ENCODE measurements at regions not wholly inside any gene's neighbourhood (a gene's known extent, or its start where the extent isn't known, plus 50 kb on each side); places are given as distances from the start of the nearest gene placed in this dataset.

DNA sequence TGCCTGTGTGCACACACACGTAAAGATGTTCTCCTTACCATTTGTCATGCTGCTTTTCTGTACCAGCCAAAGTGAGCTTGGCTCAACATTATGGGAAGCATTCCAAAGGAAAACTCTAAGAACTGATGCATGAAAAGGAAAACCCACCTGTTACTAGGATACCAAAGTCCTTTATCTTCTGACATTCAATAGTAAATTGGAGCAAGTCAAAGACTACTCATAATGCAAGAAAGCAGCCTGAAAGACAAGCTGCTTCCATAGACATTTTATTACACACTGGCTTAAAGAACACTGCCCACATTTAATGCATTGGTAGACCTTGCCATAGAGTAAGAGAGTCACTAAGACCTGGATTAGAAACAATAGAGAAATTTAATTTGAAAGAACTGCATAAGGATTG lies 159.0 kb downstream of the LRIG3 start:
- Histone ChIP-seq H3K4me3 (no peak overlapping the region), H3K9me3 (no peaks in the 10 kb centered on the region), H3K36me3 (no peaks in the 10 kb centered on the region), H3K27ac (no peak overlapping the region), H3K27me3 (no peaks in the 10 kb centered on the region), H3K4me1 (peaks cover 0 to 33% (median 0%) of the 10 kb centered on the region in 3 donors)
- no peak for TF ChIP-seq POLR2A (IDR thresholded peaks at IDR 0.05)
- TF ChIP-seq, protein P1, sequence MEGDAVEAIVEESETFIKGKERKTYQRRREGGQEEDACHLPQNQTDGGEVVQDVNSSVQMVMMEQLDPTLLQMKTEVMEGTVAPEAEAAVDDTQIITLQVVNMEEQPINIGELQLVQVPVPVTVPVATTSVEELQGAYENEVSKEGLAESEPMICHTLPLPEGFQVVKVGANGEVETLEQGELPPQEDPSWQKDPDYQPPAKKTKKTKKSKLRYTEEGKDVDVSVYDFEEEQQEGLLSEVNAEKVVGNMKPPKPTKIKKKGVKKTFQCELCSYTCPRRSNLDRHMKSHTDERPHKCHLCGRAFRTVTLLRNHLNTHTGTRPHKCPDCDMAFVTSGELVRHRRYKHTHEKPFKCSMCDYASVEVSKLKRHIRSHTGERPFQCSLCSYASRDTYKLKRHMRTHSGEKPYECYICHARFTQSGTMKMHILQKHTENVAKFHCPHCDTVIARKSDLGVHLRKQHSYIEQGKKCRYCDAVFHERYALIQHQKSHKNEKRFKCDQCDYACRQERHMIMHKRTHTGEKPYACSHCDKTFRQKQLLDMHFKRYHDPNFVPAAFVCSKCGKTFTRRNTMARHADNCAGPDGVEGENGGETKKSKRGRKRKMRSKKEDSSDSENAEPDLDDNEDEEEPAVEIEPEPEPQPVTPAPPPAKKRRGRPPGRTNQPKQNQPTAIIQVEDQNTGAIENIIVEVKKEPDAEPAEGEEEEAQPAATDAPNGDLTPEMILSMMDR (IDR thresholded peaks at IDR 0.05), result no peak
- no peak for DNase-seq
- intact Hi-C loops (cut with DNase I), result no loop called here
- 23 to 31% methylated on average over 1 of the region's 1 CpG for WGBS, 2 donors

DNA sequence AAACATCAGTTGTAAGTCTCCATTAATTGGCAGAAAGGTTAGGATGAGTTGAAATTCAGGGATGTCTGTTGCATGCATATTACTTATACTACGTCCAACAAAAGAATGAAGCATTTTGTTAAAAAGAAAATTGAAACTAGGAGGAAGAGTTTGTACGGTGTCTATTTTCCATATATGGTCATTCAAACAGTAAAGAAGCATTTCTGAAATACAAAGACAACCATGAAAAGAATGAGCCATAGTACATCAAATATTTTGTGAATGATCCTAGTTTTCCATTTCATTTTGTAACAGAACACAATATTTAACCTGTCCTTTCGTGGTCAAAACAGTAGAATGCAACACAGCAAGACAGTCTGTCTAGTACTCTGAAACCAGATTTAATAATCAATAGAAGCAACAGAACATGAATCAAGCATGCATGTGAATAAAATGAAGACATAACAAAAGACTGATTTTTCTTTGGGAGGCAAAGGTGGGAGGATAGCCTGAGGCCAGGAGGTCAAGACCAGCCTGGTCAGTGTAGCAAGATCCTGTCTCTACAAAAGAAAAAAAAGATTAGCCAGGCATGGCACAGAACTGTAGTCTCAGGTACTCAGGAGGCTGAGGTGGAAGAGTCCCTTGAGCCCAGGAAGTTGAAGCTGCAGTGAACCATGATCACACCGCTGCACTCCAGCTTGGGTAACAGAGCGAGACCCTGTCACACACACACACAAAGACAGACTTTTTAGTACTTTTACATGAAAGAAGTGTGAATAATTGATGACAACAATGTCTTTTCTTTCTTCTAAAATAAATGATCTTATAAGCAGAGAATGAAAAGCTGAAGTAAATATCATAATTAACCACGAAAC lies 156.0 kb downstream of the LRIG3 start:
- H3K27ac ChIP-seq, result no peak overlapping the region
- intact Hi-C loops (cut with DNase I), result no loop called here
- TF ChIP-seq, protein P1 (IDR thresholded peaks at IDR 0.05), result no peak
- TF ChIP-seq POLR2A (IDR thresholded peaks at IDR 0.05), result no peak
- no peaks in the 10 kb centered on the region for H3K36me3 ChIP-seq
- 46 to 49% methylated on average over 6 of the region's 6 CpGs for WGBS, 2 donors
- H3K27me3 ChIP-seq, result no peaks in the 10 kb centered on the region
- peaks cover 0 to 23% (median 0%) of the 10 kb centered on the region in 3 donors for H3K4me1 ChIP-seq
- no peaks in the 10 kb centered on the region for H3K9me3 ChIP-seq
- no peak overlapping the region for H3K4me3 ChIP-seq
- DNase-seq, result no peak

DNA sequence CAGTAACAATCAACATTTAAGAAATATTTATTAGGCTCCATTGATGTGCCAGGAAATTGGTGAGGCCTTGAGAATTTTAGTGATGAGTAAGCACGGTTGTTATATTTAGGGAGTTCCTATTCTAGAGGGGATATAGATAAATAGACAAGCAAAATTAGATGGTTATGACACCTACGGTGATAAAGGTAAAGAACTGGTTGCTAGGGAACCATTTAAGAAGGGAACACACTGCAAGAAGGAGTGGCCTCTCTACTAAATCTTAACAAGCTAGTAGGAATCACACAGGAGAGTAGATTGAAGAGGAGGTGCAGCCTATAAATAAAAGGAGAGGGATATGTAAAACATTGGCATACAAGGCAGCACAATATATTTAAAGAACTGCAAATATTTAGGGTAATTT lies 155.2 kb downstream of the LRIG3 start:
- H3K9me3 ChIP-seq, result no peaks in the 10 kb centered on the region
- WGBS, 2 donors, result 14 to 22% methylated on average over 2 of the region's 2 CpGs

DNA sequence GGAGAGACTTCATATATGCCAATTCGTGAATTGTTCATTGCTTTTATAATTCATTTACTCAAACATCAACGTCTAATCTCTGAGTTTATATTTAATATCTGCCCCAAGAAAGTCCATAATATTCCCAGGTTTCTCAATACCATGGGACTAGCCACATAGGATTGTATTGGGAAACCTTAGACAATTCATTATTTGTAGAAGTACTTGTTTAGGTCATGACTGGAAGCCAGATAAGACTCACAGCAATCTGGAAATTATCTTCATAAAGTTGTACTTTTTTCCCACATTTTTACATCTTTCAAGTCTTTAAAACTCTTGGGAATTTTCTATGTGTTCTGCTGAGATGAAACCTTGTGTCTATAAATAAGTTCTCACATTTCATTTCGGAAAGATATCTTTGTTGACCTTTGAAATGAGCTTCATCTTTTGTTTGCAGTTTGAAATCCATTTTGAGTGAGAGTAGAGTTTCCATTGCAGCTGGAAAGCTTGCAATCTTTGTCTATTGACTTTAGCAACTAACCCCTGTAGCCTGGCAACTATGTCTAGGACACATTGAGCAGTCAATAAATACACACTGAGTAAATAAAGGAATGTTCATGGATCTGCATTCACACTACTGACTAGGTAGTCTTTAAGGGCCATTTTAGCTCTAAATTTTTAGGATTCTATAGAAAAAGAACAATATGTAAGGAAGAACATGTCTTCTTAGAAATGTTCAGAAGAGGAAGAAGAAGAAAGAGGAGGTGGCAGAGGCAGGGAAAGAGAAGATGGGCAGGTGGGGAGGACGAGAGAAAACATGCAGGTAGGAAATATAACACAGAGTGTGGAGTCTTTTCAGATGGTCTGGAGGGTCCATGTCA lies 154.4 kb downstream of the LRIG3 start:
- no peaks in the 10 kb centered on the region for H3K36me3 ChIP-seq
- WGBS, 2 donors, result 56 to 63% methylated on average over 4 of the region's 4 CpGs
- no peak for DNase-seq
- no peak overlapping the region for H3K27ac ChIP-seq
- H3K4me3 ChIP-seq, result no peak overlapping the region
- no peaks in the 10 kb centered on the region for H3K9me3 ChIP-seq
- H3K27me3 ChIP-seq, result no peaks in the 10 kb centered on the region
- intact Hi-C loops (cut with DNase I), result no loop called here
- peaks cover 0 to 21% (median 0%) of the 10 kb centered on the region in 3 donors for H3K4me1 ChIP-seq
- no peak for TF ChIP-seq POLR2A (IDR thresholded peaks at IDR 0.05)
- TF ChIP-seq, protein P1 (IDR thresholded peaks at IDR 0.05), result no peak

More for the DNA sequence above, 155.2 kb downstream of the LRIG3 start:
- TF ChIP-seq, protein P1 (IDR thresholded peaks at IDR 0.05), result no peak
- no peak for TF ChIP-seq POLR2A (IDR thresholded peaks at IDR 0.05)
- no peak for DNase-seq
- Histone ChIP-seq H3K4me3 (no peak overlapping the region), H3K4me1 (peaks cover 0 to 23% (median 0%) of the 10 kb centered on the region in 3 donors), H3K36me3 (no peaks in the 10 kb centered on the region), H3K27me3 (no peaks in the 10 kb centered on the region), H3K27ac (no peak overlapping the region)
- intact Hi-C loops (cut with DNase I), result no loop called here

DNA sequence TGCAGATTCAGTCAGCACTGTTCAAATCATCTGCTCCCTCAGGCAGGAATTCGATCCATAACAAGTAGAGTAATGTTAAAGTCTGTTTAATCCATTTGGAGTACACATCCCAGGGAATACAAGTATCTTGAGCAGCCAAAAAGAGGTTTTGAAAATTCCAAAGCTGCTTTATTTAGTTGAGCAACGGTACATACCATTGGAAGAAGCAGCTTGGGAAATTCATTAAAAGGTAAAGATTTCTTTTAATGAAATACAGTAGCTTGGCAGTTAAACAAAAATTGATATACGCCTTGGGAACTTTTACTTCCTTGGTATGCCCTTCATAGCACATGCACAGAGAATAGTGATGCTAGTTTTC lies 153.8 kb downstream of the LRIG3 start:
- Histone ChIP-seq H3K36me3 (no peaks in the 10 kb centered on the region), H3K9me3 (no peaks in the 10 kb centered on the region), H3K27ac (no peak overlapping the region), H3K4me3 (no peak overlapping the region), H3K27me3 (no peaks in the 10 kb centered on the region), H3K4me1 (peaks cover 0 to 14% (median 0%) of the 10 kb centered on the region in 3 donors)
- no peak for DNase-seq
- TF ChIP-seq, protein P1 (IDR thresholded peaks at IDR 0.05), result no peak
- TF ChIP-seq POLR2A (IDR thresholded peaks at IDR 0.05), result no peak
- 39 to 52% methylated on average over 3 of the region's 3 CpGs for WGBS, 2 donors
- intact Hi-C loops (cut with DNase I), result no loop called here

Data from esophagus squamous epithelium (tissue), 5 donors.